HCT116 (cell line): ENCODE measurements at regions not wholly inside any gene's neighbourhood (a gene's known extent, or its start where the extent isn't known, plus 50 kb on each side); places are given as distances from the start of the nearest gene placed in this dataset.

ENCODE experiments used
- CEBPB ChIP-seq: IDR thresholded peaks from 2 replicates; pipeline ENCODE4 v1.6.1; 2012; ENCODE audit warnings: low read depth
- EGR1 ChIP-seq: IDR thresholded peaks from 2 replicates; pipeline ENCODE4 v1.6.1; 2012; ENCODE audit warnings: low read depth
- EZH2 ChIP-seq: fragments of 200-600 bp; sonication (generic); IDR thresholded peaks from 2 replicates; pipeline ENCODE4 v1.6.1; 2017; ENCODE audit warnings: antibody characterized with exemption, mixed run types
- RAD21 ChIP-seq: IDR thresholded peaks from 2 replicates; pipeline ENCODE4 v1.6.1; 2012; ENCODE audit warnings: low read depth, mild to moderate bottlenecking
- SIN3A ChIP-seq: IDR thresholded peaks from 2 replicates; pipeline ENCODE4 v1.6.1; 2012; ENCODE audit warnings: low read depth
- TF ChIP-seq, protein P1 (sequence below), 3 experiments: fragments of 200-600 bp in 1 of 3; sonication (generic) in 1 of 3; IDR thresholded peaks in 2 of 3; conservative IDR thresholded peaks in 1 of 3; 2 replicates each; pipeline ENCODE4 v1.5.1; 2012 to 2017; ENCODE audit warnings: low read depth in 2 of 3, low read length in 2 of 3, antibody characterized with exemption in 1 of 3, borderline replicate concordance in 1 of 3, control low read depth in 1 of 3, mild to moderate bottlenecking in 1 of 3, mixed read lengths in 1 of 3, mixed run types in 1 of 3, moderate library complexity in 1 of 3; ENCODE audit not compliant: insufficient read depth in 1 of 3
- TF ChIP-seq, protein P2 (sequence below): IDR thresholded peaks from 2 replicates; pipeline ENCODE4 v1.6.1; 2012

DNA sequence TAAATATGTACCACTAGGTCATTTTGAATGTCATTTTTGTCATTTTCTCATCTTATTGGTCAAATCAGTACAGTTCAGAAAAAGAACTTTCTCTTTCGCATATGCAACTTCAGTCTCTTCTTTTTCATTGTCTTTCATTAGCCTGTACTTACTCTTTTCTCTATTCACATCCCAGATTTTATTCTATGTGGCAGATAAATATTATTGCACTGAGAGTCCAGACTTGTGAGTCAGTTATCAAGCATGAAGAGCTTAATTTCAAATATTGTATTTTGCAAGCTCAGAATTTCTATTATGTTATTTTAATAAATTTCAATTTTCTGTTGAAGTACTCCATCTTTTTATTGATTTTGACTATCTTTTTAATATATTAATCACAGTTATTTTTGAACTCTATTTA is 105.2 kb upstream of the PALMD start:
- TF ChIP-seq EZH2 (no peak), CEBPB (no peak), EGR1 (no peak), RAD21 (no peak), SIN3A (no peak)
- TF ChIP-seq, protein P1, sequence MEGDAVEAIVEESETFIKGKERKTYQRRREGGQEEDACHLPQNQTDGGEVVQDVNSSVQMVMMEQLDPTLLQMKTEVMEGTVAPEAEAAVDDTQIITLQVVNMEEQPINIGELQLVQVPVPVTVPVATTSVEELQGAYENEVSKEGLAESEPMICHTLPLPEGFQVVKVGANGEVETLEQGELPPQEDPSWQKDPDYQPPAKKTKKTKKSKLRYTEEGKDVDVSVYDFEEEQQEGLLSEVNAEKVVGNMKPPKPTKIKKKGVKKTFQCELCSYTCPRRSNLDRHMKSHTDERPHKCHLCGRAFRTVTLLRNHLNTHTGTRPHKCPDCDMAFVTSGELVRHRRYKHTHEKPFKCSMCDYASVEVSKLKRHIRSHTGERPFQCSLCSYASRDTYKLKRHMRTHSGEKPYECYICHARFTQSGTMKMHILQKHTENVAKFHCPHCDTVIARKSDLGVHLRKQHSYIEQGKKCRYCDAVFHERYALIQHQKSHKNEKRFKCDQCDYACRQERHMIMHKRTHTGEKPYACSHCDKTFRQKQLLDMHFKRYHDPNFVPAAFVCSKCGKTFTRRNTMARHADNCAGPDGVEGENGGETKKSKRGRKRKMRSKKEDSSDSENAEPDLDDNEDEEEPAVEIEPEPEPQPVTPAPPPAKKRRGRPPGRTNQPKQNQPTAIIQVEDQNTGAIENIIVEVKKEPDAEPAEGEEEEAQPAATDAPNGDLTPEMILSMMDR (IDR thresholded peaks at IDR 0.05 in 2 of 3, conservative IDR thresholded peaks at IDR 0.05 in 1 of 3; ENCODE audit: borderline replicate concordance in 1 of 3, insufficient read depth in 1 of 3, low read depth in 2 of 3, low read length in 2 of 3), result no peak
- TF ChIP-seq, protein P2, sequence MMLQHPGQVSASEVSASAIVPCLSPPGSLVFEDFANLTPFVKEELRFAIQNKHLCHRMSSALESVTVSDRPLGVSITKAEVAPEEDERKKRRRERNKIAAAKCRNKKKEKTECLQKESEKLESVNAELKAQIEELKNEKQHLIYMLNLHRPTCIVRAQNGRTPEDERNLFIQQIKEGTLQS, result no peak
